Hematopoietic multipotent progenitor cell treated with erythropoietin and hydrocortisone succinate and interleukin-3 and kit ligand, for 4 days (in vitro differentiated cells): ENCODE measurements at regions not wholly inside any gene's neighbourhood (a gene's known extent, or its start where the extent isn't known, plus 50 kb on each side); places are given as distances from the start of the nearest gene placed in this dataset.
"Not testable (repeated sequence)": the region's sequence is repeated elsewhere in the genome, so short reads cannot be mapped to it uniquely, and the experiment has no call there.

Experiments
- DNase-seq: peaks from one replicate; pipeline ENCODE4 v3.0.0-alpha.2; 2015

- DNase-seq = not testable (repeated sequence)
These were observed 57.3 kb upstream of the HS3ST3A1 start for GRCh38 chr17:13659051-13659450.

GRCh38 chr17:13665872-13666635 lies 64.3 kb upstream of the HS3ST3A1 start:
- no peak for DNase-seq

GRCh38 chr17:13671341-13671740 lies 69.6 kb upstream of the HS3ST3A1 start:
- no peak for DNase-seq

DNA sequence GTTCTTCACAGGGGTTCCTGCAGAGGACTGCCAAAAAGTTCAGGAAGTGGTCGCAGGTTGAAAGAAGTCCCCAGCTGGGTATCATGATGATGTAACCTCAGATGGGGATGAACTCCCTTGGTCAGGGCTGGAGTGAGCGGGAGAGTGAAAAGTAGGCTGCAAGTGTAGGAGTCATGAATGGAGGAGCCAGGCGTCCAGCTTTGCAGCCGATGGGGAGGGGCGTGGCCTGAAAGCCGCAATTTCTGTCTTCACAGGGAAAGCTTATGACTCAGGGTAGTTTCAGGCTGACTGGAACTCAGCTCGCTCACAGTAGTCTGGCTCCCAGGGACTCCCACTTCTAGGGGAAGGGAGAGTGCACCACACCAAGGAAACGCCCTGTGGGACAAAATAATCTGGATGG lies 70.0 kb upstream of the HS3ST3A1 start:
- DNase-seq = no peak

- no peak for DNase-seq
These were observed 76.6 kb upstream of the HS3ST3A1 start for GRCh38 chr17:13678361-13678760.

DNA sequence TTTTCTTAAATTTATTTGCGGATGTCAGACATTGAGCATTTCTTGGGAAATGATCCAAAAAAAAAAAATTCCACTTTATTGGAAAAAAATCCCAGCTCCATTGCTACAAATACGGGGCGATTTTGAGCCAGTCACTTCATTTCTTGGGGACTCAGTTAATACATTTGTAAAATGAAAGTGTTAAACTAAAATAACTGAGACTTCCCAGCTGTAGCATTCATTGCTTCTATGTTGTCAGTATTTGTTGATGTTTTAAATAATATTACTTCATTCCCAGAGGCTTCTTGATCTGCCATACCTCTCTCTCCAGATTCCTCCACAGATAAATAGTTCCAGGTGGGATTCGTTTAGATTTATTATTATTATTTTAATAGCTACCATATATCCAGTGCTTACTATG lies 77.1 kb upstream of the HS3ST3A1 start:
- no peak for DNase-seq

DNA sequence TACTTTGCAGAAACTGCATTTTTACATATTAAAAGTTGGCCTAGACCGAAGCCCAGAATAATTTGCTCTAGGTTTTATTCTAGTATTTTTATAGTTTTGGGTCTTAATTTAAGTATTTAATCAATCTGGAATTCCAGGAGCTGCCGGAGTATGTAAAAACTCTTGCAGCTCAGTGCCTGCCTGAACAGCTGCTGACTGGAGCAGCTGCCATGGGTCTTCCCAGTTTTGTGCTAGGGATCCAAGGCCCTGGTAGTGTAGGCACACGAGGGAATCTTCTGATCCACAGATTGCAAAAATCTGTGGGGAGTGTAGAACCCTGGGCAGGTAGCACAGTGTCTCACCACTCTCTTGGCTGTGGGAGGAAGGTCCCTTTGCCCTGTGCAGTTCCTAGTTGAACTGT lies 87.0 kb upstream of the HS3ST3A1 start:
- no peak for DNase-seq

DNA sequence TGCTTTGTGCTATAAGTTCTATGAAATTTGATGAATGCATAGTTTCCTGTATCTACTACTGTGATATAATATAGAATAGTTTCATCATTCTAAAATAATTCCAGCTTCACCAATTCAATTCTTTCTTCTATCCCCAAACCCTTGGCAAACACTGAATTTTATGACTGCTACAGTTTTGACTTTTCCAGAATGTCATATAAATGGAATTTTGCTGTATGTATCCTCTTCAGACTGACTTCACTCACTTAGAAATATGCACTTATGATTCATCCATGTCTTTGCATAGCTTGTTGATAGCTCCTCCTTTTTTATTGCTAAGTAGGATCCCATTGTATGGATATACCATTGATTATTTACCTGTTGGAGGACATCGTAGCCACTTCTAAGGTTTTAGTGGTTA lies 89.1 kb upstream of the HS3ST3A1 start:
- DNase-seq = no peak

DNA sequence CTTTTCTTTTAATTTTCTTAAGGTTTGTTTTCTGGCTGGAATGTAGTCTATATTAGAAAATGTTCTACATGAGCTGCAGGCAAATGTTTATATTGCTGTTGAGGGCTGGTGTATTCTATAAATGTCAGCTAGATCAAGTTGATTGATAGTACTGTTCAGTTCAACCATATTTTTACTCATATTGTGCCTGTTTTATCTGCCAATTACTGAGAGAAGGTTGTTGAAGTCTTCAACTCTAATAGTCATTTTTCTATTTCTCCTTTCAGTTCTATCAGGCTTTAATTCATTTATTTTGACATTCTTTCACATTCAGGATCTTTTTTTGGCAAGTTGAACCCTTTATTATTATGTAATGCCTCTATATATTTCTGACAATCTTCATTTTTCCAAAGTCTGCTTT lies 93.2 kb upstream of the HS3ST3A1 start:
- DNase-seq = no peak

DNA sequence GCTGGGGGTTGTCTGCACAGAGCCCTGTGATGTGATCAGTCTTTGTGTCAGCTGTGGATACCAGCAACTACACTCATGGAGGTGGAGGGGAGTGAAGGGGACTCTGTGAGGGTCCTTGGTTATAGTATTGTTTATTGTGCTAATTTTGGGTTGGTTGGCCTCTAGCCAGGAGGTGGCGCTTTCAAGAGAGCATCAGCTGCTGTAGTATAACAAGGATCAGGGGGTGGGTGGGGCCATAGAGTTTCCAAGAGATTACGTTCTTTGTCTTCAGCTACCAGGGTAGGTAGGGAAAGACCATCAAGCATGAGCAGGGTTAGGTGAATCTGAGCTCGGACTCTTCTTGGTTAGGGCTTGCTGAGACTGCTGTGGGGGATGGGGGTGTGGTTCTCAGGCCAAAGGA lies 97.1 kb upstream of the HS3ST3A1 start:
- no peak for DNase-seq

DNA sequence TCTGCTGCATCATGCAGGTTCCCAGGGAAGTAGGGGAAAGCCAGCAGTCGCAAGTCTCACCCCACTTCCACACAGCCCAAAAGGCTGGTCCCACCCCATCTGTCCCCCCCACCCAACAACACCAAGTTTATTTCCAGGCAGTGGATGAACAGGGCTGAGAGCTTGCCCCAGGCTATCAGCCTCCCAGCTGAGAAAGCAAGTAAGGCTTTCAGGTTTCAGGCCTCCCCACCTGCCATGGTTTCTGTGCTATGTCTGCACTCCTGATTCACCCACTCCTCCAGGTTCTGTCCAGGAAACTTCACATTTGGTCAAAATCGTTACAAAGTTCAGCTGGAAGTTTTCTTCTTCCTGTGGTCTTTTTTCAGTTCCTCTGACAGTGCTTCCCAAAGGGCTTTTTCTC lies 97.5 kb upstream of the HS3ST3A1 start:
- no peak for DNase-seq

- DNase-seq = no peak
These were observed 100.5 kb upstream of the HS3ST3A1 start for GRCh38 chr17:13702266-13702665.

- DNase-seq = no peak
These were observed 102.6 kb upstream of the HS3ST3A1 start for GRCh38 chr17:13704333-13704732.

DNA sequence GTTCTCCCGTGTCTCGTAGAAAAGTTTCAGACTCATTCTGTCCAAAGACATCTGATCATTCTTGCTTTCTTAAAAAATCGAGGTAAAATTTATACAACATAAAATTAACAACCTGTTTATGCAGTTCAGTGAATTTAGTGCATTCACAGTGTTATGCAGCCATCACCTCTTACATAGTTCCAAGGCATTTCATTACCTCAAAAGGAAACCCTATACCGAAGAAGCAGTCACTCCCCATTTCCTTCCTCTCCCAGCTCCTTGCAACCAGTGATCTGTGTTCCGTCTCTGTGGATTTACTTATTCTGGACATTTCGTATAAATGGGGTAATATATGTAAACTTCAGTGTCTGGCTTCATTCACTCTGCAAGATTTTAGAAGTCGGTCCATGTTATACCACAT lies 103.5 kb upstream of the HS3ST3A1 start:
- no peak for DNase-seq

GRCh38 chr17:13721705-13722104 lies 120.0 kb upstream of the HS3ST3A1 start:
- no peak for DNase-seq

GRCh38 chr17:13725288-13725990 lies 123.7 kb upstream of the HS3ST3A1 start:
- DNase-seq = no peak

GRCh38 chr17:13727441-13728171 lies 125.9 kb upstream of the HS3ST3A1 start:
- DNase-seq = no peak

- DNase-seq = no peak
These were observed 127.1 kb upstream of the HS3ST3A1 start for GRCh38 chr17:13728781-13729180.

- DNase-seq = no peak
These were observed 127.9 kb upstream of the HS3ST3A1 start for GRCh38 chr17:13729466-13730134.

DNA sequence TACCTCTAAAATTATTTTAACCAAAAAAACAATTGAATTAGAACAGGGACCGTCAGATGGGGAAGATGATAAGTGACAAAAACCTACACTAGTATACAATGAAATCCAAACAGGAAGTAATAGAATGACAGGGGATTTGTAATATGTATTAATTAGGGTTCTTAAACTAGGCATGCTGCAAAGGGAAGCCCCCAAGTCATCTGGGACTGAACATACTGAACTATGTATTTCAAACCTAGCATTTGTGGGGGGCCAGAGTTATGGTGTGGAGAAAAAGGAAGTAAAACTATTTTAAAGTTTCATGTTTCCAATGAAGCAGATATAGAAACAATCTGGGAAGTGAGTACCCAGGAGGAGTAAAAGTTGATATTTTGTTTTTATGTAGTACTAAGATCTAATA lies 133.2 kb upstream of the HS3ST3A1 start:
- no peak for DNase-seq

- no peak for DNase-seq
These were observed 133.7 kb upstream of the HS3ST3A1 start for GRCh38 chr17:13735444-13735843.

DNA sequence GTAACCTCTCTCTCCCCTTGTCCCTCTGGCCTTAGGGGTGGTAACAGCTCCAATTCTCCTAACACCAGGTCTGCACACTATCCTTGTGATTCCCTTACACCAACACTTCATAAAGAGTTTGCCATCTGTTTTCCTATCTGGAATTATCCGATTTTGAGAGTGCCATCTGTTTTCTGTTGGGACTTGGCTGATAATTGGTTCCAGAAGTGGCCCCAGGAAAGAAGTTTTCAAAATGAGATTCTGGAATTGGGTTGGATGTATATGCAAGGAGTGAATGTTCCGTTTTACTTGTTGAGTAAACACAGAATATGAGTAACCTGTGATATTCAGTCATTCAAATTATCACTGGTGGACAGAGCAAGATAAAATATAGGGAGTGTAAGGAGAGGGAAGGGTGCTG lies 134.1 kb upstream of the HS3ST3A1 start:
- DNase-seq = no peak

GRCh38 chr17:13736916-13737315 lies 135.2 kb upstream of the HS3ST3A1 start:
- no peak for DNase-seq
